ENCODE measurements at regions not wholly inside any gene's neighbourhood (a gene's known extent, or its start where the extent isn't known, plus 50 kb on each side); places are given as distances from the start of the nearest gene placed in this dataset.
"Not testable (repeated sequence)": the region's sequence is repeated elsewhere in the genome, so short reads cannot be mapped to it uniquely, and the experiment has no call there.

GRCh38 chr3:145055375-145056076, 1083.9 kb downstream of the DIPK2A start:
- no peak for DNase-seq (ENCODE audit: low spot score)

GRCh38 chr3:145058483-145058882, 1086.9 kb downstream of the DIPK2A start:
- no peak for DNase-seq (ENCODE audit: low spot score)

GRCh38 chr3:145063616-145064015, 1092.0 kb downstream of the DIPK2A start:
- DNase-seq (ENCODE audit: low spot score): no peak

DNA sequence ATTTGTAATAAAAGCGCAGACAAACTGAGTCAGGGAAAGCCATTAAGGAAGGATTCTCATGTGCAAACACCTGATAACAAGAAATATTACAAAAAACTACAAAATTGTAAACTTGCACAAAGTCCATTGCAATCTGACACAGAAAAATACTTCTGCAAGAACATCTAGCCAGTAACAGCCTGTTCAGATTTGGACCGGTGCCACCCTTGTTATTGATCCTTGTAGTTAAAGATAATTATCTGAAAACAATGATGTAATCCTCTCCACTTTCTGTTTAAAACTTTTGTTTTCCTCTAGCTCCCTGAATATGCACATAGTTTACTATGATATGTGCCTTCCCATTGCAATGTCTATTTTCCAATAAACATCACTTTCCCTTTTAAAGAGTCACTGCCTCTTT, 1090.2 kb downstream of the PLOD2 start:
- DNase-seq (ENCODE audit: low spot score): no peak

DNA sequence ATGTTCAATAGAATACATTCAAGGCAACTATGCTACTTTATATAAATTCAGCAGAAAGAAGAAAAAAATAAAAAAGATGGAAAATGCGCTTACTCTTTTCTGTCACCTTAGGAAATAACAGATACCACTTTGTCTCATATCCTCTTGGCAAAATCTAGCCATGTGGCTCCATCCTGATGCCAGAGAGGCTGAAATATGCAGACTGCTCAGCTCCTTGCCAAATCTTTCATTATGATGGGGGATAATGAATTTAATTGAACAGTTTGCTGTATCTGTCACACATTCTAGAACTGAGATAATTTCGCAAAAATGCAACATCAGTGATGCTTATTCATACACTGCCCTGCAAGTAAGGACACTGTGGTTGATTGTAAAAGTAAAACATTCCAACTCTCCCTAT, 1081.5 kb downstream of the PLOD2 start:
- DNase-seq (ENCODE audit: low spot score): no peak

DNA sequence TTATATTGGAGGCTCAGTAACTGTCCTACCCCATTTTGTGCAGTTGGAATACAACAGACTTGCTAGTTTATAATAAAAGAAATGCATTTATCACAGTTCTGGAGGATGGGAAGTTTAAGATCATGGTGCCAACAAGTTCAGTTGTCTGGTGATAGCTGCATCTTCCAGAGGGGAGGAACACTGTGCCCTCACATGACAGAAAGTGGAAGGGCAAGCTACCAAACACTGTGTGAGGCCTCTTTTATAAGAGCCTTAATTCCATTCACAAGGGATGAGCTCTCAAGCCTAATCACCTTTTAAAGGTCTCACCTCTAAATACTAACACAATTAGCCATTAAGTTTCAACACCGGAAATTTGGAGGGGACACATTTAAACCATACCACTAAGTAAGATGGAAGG, 1073.9 kb downstream of the PLOD2 start:
- DNase-seq (ENCODE audit: low spot score): no peak

DNA sequence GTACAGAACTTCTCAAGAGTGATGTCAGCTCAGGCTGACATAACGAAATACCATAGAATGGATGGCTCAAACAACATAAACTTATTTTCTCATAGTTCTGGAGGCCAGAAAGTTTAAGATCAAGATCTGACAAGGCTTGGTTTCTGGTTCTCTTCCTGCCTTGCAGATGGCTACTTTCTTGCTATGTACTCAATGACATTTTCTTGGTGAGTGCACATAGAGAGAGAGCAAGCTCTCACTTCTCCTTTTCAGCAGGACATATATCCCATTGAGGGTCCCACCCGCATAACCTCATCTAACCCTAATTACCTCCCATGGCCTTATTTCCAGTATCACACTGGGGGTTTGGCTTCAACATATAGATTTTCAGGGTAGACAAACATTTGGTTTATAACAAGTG, 1072.1 kb downstream of the PLOD2 start:
- no peak for DNase-seq (ENCODE audit: low spot score)

DNA sequence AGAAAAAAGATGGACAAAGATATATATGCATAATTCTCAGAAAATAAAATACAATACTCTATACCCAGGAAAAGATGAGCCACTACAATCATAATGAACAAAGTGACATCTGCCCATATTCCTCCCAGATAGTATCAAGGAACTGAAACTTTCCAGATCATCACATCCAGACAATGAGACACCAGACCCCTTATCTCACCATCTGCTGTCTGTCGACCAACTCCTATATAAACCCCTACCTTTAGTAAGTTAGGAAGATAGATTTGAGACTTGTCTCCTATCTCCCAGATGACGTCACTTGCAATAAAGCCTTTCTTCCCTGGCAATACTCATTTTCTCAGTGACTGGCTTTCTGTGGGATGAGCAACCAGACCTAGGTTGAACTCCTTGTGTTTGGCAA, 1071.6 kb downstream of the PLOD2 start:
- DNase-seq (ENCODE audit: low spot score): no peak

DNA sequence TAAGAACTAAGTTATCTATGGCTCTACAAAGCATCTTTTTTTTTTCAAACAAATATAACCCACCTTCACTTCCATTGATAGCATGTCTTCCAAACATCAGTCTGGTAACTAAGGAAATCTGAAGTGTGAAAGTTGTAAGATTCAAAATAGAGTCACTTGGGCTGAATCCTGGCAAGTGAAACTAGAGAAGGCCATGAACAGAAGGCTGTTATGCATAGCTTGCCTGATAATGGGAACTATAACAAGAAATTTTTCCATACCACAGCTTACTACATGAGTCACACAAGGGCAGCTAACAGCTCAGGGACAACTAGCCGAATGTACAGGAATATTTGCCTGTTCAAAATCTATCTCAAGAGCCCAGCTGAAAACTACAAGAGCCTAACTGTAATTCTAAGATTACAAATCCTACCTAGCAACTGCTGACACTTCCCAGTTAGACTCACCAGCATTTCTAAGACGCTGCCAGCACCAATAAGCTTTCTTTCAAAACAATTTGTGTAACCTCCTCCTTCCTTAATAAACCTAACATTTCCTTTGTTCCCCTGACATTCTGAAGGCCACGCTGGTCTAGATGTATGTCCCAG, 1066.5 kb downstream of the PLOD2 start:
- DNase-seq (ENCODE audit: low spot score): no peak

- DNase-seq (ENCODE audit: low spot score): not testable (repeated sequence)
Observed at GRCh38 chr3:145111141-145111540, 1049.8 kb downstream of the PLOD2 start.

- no peak for DNase-seq (ENCODE audit: low spot score)
Observed at GRCh38 chr3:145116769-145117168, 1044.2 kb downstream of the PLOD2 start.

DNA sequence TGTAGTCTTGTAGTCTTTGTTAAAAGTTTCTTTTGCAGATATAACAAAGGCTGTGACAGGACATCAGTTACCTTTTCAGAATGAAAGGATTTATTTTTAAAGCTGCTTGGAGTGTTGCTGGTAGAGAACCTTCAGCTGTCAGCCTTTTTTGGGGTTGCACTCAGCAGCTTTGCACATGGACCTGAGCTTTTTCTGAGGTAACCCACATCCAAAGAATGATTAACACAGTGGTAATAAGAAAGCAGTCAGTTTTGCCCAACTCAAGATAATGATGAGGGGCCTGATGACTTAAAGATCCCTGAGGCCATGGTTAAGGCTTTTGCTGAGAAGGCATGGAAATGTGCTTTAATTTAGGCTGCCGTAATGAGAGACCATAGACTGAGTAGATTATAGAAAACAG, 1042.7 kb downstream of the PLOD2 start:
- DNase-seq (ENCODE audit: low spot score): no peak

DNA sequence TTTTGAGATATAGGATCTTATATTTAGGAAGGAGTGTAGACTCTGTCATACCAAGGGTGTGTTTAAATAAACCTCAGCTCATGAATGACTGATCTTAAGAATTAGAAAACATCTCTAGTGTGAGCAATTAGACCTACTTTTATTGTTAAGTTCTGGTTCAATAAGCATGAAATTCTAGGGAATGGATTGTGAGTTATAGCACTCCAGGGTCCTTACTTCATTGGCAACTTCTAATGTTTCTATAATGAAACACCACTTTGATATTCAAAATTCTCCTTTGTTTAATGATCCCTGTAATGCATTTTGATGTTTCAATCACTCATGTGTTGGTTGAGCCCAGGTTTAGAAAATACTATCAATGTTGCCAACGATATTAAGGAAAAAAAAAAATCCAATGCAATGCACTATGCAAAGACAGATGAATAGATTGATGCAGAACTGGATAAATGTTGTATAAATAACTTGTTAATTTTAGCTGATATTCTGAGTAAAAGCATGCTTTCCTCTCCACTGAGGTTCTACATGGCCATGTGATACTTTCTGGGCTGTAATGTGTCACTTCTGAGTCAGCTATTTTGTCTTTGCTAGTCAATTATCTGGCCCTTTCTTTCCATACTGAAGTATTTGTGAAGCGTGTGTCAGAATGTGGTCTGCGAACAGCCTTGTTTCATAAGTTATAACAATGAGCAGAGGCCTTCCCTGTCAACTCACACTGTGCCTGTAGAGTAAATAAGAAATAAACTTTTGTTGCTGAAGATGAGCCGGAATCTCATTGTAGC, 1035.9 kb downstream of the PLOD2 start:
- DNase-seq (ENCODE audit: low spot score): no peak

GRCh38 chr3:145133281-145133680, 1027.7 kb downstream of the PLOD2 start:
- DNase-seq (ENCODE audit: low spot score): no peak

DNA sequence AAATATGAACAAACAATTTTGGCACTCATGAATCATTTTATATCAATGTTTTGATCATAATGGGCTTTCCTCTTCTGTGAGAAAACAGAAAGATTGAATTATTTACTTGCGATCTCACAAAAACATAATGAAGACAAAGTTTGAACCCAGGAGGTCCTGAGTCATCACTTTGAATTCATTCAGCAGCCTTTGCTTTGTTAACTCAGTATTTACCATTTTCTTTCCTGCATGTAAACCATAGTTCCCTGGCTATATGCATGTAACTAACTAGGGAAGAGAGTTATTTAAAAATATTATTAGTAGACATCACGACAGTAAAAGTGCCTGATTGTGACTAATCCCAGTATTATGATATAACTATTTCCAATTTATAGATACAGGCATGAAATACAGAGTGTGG, 1026.2 kb downstream of the PLOD2 start:
- DNase-seq (ENCODE audit: low spot score): no peak

GRCh38 chr3:145144361-145144760, 1016.6 kb downstream of the PLOD2 start:
- DNase-seq (ENCODE audit: low spot score): no peak

GRCh38 chr3:145145461-145145860, 1015.5 kb downstream of the PLOD2 start:
- DNase-seq (ENCODE audit: low spot score): no peak

DNA sequence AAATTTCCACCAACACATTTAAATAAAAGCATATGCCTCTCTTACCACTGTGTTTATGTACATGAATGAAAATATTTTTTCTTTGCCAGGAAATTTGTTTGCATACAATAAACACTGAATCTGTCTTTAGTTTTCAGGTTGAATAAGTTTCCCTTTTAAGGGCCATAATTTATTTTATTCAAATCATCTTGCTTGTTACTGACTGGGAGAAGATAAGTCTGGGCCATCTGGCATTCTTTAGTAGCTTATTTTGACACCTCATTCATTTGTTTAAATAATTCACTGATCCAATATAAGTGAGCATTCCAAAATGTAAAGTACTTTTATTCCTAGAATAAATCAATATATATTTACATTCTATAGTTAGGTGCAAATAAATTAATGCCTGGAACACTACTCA, 1001.3 kb downstream of the PLOD2 start:
- DNase-seq (ENCODE audit: low spot score): no peak

DNA sequence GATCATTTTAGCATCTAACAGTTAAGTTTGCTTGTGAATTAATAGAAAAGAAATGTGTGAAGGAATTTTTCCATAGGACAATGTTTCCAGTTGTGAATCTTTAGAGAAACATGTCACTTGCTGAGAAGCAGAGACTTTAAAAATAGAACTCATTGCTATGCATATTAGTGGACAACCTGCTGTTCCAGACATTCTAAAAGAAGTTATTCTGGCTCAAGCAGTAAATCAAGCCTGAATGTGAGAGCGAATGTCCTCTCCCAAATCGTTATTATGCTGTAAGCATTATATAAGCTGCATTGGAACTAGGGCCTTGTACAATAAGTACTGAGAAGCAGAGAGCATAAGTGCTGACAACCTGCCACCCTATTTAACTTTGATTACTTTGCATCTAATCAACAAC, 990.9 kb downstream of the PLOD2 start:
- no peak for DNase-seq (ENCODE audit: low spot score)

GRCh38 chr3:145175626-145176025, 985.4 kb downstream of the PLOD2 start:
- no peak for DNase-seq (ENCODE audit: low spot score)

DNA sequence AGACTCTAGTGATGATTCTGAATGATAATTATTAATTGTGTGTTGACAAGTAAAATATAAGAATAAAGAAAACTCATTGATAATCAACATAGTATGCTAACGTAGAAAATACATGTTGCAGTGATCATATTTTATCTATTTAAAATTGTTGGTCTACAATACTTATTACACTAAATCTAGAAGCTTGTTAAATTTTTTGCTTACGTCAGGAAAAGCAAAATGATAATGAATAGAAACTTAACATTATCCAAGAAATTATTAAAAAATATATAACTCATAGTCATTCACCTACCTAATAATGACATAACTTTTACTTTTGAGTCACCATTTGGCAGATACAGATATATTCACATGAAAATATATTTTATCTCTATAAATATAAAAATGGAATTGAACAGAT, 984.1 kb downstream of the PLOD2 start:
- no peak for DNase-seq (ENCODE audit: low spot score)

DNA sequence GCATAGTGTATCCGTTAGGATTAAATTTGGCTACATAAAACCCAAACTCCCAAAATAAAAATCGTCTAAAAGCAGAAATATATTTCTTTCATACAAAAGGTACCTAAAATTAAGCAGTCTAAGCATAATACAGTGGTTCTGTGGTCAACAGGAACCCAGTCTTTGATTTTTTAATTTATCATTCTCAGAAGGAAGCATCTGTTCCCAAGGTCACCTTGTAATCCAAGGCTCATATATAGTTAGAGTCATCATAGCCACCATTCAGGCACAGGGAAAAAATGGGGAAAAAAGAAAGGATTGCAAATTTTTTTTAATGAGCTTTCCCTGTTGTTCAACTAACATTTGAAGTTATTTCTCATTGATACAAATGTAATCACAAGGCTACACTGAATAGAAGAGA, 983.2 kb downstream of the PLOD2 start:
- no peak for DNase-seq (ENCODE audit: low spot score)

DNA sequence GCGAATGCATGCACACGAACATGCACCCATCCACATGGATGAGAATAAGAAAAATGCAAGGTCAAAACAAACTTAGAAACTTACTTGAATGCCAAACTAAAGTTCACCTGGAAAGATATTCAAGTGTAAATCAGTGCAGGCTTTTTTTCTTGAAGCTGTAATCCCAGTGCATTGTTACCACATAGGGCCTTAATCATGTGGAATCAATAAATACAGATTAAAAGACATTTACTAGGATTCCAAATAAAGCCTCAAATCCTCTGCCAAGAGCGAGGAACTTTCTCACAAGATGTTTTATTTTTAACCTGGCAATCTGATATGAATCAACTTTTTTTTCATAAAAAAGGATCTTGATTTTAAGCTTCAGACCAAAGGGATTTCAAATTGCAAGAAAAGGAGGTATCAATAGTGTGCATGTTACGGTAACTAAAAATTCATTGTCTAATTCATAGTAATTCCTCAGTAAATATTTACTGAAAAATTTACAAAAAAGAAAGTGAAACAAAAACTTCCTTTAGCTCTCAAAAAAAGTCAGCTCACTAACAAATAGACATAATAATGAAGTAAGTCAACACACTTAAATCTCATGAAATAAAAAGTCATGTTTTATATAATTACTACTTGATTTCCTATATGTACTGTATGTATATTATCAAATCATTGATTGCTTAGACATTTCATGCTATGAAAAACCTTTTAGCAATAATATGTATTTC, 978.6 kb downstream of the PLOD2 start:
- DNase-seq (ENCODE audit: low spot score): no peak
